Right lobe of liver (tissue), 6 donors: ENCODE measurements at regions not wholly inside any gene's neighbourhood (a gene's known extent, or its start where the extent isn't known, plus 50 kb on each side); places are given as distances from the start of the nearest gene placed in this dataset.

Source experiments
- ATAC-seq, 4 donors: fragments of 200-7000 bp; cut with Tn5 transposase; one replicate each; pipeline ENCODE4 v1.9.1; 2020; ENCODE audit warnings: mild to moderate bottlenecking in 4 of 4, moderate library complexity in 4 of 4
- DNase-seq, 3 donors: peaks; one replicate each; pipeline ENCODE4 v3.0.0-alpha.2; 2020
- H3K27ac ChIP-seq, 3 donors: fragments of 200-600 bp; one replicate each; pipeline ENCODE4 v1.8.0; 2022
- H3K27me3 ChIP-seq, 2 donors: fragments of 200-600 bp; one replicate each; pipeline ENCODE4 v1.8.0; 2022
- H3K36me3 ChIP-seq, 4 donors: fragments of 200-600 bp; sonication (generic) in 1 of 4; one replicate each; pipeline versions ENCODE4 v1.5.1 to v1.8.0; 2017 to 2022; ENCODE audit warnings: control low read depth in 1 of 4
- H3K4me1 ChIP-seq, 4 donors: fragments of 200-600 bp; sonication (generic) in 1 of 4; one replicate each; pipeline versions ENCODE4 v1.5.1 to v1.8.0; 2017 to 2022; ENCODE audit warnings: control low read depth in 1 of 4
- H3K4me3 ChIP-seq, 3 donors: fragments of 200-600 bp; one replicate each; pipeline ENCODE4 v1.8.0; 2022
- H3K9me3 ChIP-seq, 4 donors: fragments of 200-600 bp; sonication (generic) in 1 of 4; one replicate each; pipeline versions ENCODE4 v1.5.1 to v1.8.0; 2017 to 2022; ENCODE audit warnings: control low read depth in 1 of 4
- CTCF ChIP-seq, 4 donors: fragments of 200-600 bp in 3 of 4; fragments of 450-650 bp in 1 of 4; IDR thresholded peaks; one replicate each; pipeline versions ENCODE4 v1.5.1 to v1.8.0; 2016 to 2022; ENCODE audit warnings: antibody characterized with exemption in 4 of 4, mild to moderate bottlenecking in 2 of 4
- POLR2A ChIP-seq: fragments of 450-650 bp; IDR thresholded peaks from one replicate; pipeline ENCODE4 v1.6.1; 2017; ENCODE audit warnings: antibody characterized with exemption, mild to moderate bottlenecking
- WGBS: methylation state at CpG from one replicate; pipeline ENCODE4 v1.1.6; 2018; ENCODE audit warnings: low coverage, low lambda C conversion rate; ENCODE audit not compliant: insufficient coverage; ENCODE audit errors: missing lambda C conversion rate; 5-methylcytosine and 5-hydroxymethylcytosine counted together
- intact Hi-C, 2 donors: fragments of 100-400 bp; cut with DNase I; formaldehyde crosslinking; loops; one replicate each; pipeline versions ENCODE4 v1.11.2 to v1.14.1; 2022
- donor health status: DM: no; HTN: yes; CAD: no.
- donor health status: DM: no; HTN: no; CAD: no.
- donor health status: DM: no; HTN: no; CAD: no.
- donor health status: DM: no; HTN: yes; CAD: no.
- donor health status: DM: no; HTN: yes; CAD: no.

DNA sequence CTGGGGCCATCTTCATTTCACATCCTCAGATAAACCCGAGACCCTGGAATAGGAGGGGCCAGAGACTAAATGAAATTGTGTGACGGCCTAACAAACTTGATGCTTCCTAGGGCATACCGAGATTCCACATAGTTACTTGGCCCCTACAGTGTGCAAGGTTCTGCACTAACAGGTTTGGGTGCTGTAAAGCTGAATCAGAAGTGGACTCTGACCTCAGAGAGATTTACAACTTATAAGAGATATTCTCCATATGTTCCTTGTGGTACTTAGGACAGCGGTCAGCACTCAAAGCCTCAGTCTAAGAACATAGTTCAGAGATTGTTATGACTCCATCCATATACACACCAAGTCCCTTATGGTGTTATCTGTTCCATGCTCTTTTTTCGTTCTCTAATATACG, 55.1 kb upstream of the FHIP2A start:
- no peaks in the 10 kb centered on the region for H3K36me3 ChIP-seq
- H3K4me3 ChIP-seq, result no peak overlapping the region
- no peak overlapping the region for H3K27ac ChIP-seq
- H3K27me3 ChIP-seq, result no peaks in the 10 kb centered on the region
- 91% methylated on average over 5 of the region's 6 CpGs for WGBS
- H3K4me1 ChIP-seq, result peaks cover 0 to 8% (median 2%) of the 10 kb centered on the region in 4 donors
- intact Hi-C loops, result no loop called here
- ATAC-seq, result no peak
- DNase-seq, result no peak
- no peaks in the 10 kb centered on the region for H3K9me3 ChIP-seq
- TF ChIP-seq CTCF (IDR thresholded peaks at IDR 0.05), result no peak
- TF ChIP-seq POLR2A, result no peak

GRCh38 chr10:114767101-114767985, 54.2 kb upstream of the FHIP2A start:
- Histone ChIP-seq H3K36me3 (no peaks in the 10 kb centered on the region), H3K27me3 (no peaks in the 10 kb centered on the region), H3K9me3 (no peaks in the 10 kb centered on the region), H3K4me1 (peaks cover 0 to 8% (median 2%) of the 10 kb centered on the region in 4 donors), H3K27ac (no peak overlapping the region), H3K4me3 (peak overlapping the region; percentile 68 to 74 (median 73))
- intact Hi-C loops, result no loop called here
- TF ChIP-seq POLR2A (no peak), CTCF (IDR thresholded peaks at IDR 0.05) (no peak)
- WGBS, result 7% methylated on average over 18 of the region's 33 CpGs
- ATAC-seq, result peak; percentile 90 to 93 (median 92)
- peak; percentile 70 to 73 (median 72) for DNase-seq

- intact Hi-C loops, result no loop called here
- H3K36me3 ChIP-seq, result no peaks in the 10 kb centered on the region
- DNase-seq (peak in 1 of 3 donors; percentile 20), ATAC-seq (peak; percentile 50 to 72 (median 68))
- H3K9me3 ChIP-seq, result no peaks in the 10 kb centered on the region
- H3K27ac ChIP-seq, result no peak overlapping the region
- 3% methylated on average over 15 of the region's 85 CpGs for WGBS
- H3K4me3 ChIP-seq, result peak overlapping the region; percentile 68 to 74 (median 73)
- peaks cover 0 to 8% (median 2%) of the 10 kb centered on the region in 4 donors for H3K4me1 ChIP-seq
- no peak for TF ChIP-seq POLR2A
- no peak for TF ChIP-seq CTCF (IDR thresholded peaks at IDR 0.05)
- no peaks in the 10 kb centered on the region for H3K27me3 ChIP-seq
Measured at GRCh38 chr10:114767986-114768821, 53.4 kb upstream of the FHIP2A start.

DNA sequence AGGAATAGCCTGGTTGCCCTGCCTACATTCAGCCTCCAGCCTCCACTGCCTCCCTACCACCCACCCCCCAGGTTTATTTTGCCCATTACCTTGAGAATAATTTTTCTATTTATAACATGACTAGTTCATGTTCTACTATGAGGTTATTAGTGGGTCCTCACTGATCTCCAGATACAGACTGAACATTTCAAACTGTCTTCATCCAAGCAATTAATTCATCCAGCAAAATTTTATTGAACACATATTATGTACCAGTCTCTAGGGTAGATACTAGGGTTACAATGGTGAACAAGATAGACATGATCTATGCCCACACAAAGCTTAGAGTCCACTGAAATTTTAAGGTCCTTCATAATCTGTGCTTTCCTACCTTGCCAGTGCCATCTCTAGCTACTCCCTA, 51.6 kb upstream of the FHIP2A start:
- no peaks in the 10 kb centered on the region for H3K27me3 ChIP-seq
- no peak overlapping the region for H3K4me3 ChIP-seq
- no peak for TF ChIP-seq CTCF (IDR thresholded peaks at IDR 0.05)
- TF ChIP-seq POLR2A, result no peak
- H3K27ac ChIP-seq, result no peak overlapping the region
- DNase-seq (no peak), ATAC-seq (no peak)
- no peaks in the 10 kb centered on the region for H3K9me3 ChIP-seq
- intact Hi-C loops, result no loop called here
- no peaks in the 10 kb centered on the region for H3K36me3 ChIP-seq
- peaks cover 0 to 8% (median 2%) of the 10 kb centered on the region in 4 donors for H3K4me1 ChIP-seq
